GM12878 (cell line): ENCODE measurements at regions not wholly inside any gene's neighbourhood (a gene's known extent, or its start where the extent isn't known, plus 50 kb on each side); places are given as distances from the start of the nearest gene placed in this dataset.

Experiments
- ATAC-seq: fragments of 200-7000 bp; cut with Tn5 transposase; 3 replicates; pipeline ENCODE4 v1.9.1; 2020; ENCODE audit warnings: mild to moderate bottlenecking, moderate library complexity
- BruUV-seq: library from RNA; stranded (reverse); fragments of 400-500 nt; replicated peaks from 2 replicates; lab custom pipeline; 2021; lab: Mats Ljungman, UMichigan
- CTCF ChIA-PET: fragments of 300-600 bp; sonication (Branson Sonifier 250); formaldehyde crosslinking; extraction: SDS; loops from one replicate; lab custom pipeline; 2021; ENCODE audit warnings: inconsistent platforms; lab: Yijun Ruan, JAX
- POLR2A ChIA-PET: fragments of 350-600 bp; formaldehyde crosslinking; extraction: SDS; loops from one replicate; lab custom pipeline; 2021; ENCODE audit warnings: inconsistent platforms; lab: Charles Lee
- RAD21 ChIA-PET: fragments of 300-600 bp; sonication (Branson Sonifier 250); formaldehyde crosslinking; loops from one replicate; lab custom pipeline; 2023; ENCODE audit warnings: antibody characterized with exemption; ENCODE audit not compliant: unreplicated experiment; lab: Charles Lee
- SMC1A ChIA-PET: fragments of 300-600 bp; sonication (Branson Sonifier 250); formaldehyde crosslinking; loops from one replicate; lab custom pipeline; 2023; ENCODE audit not compliant: unreplicated experiment, uncharacterized antibody; lab: Charles Lee
- DNase-seq: peaks from one replicate; pipeline ENCODE4 v3.0.0-alpha.2; 2011; ENCODE audit warnings: low read depth, low spot score
- FAIRE-seq: peaks from 3 replicates; lab custom pipeline; 2011; peaks lifted over from hg19 to GRCh38; lab: Jason Lieb, UNC
- H2AFZ ChIP-seq: 2 replicates; pipeline ENCODE4 v1.6.0; 2011; ENCODE audit warnings: low read depth, low read length, control low read depth; ENCODE audit not compliant: control insufficient read depth
- H3K27ac ChIP-seq: 2 replicates; pipeline ENCODE4 v1.5.1; 2011; ENCODE audit warnings: control low read depth; ENCODE audit not compliant: control insufficient read depth, insufficient read depth
- H3K27me3 ChIP-seq, 2 experiments: replicated peaks in 1 of 2; 2 replicates each; pipeline versions ENCODE4 v1.6.0 to v1.6.1; 2011; ENCODE audit warnings: low read length in 1 of 2; ENCODE audit not compliant: control insufficient read depth in 2 of 2, insufficient read depth in 2 of 2
- H3K36me3 ChIP-seq, 2 experiments: 2 replicates each; pipeline ENCODE4 v1.5.1; 2011; ENCODE audit warnings: low read length in 1 of 2; ENCODE audit not compliant: control insufficient read depth in 2 of 2, insufficient read depth in 2 of 2
- H3K4me1 ChIP-seq: 2 replicates; pipeline ENCODE4 v1.6.1; 2011; ENCODE audit warnings: mild to moderate bottlenecking, low read length, moderate library complexity, mixed read lengths; ENCODE audit not compliant: control insufficient read depth, insufficient read depth
- H3K4me2 ChIP-seq: 2 replicates; pipeline ENCODE4 v1.6.0; 2011; ENCODE audit warnings: control low read depth; ENCODE audit not compliant: control insufficient read depth, insufficient read depth
- H3K4me3 ChIP-seq: fragments of 200-600 bp; sonication (generic); 2 replicates; pipeline ENCODE4 v1.5.1; 2016
- H3K79me2 ChIP-seq: 2 replicates; pipeline ENCODE4 v1.6.0; 2011; ENCODE audit warnings: low read length; ENCODE audit not compliant: control insufficient read depth, insufficient read depth
- H3K9ac ChIP-seq: 2 replicates; pipeline ENCODE4 v1.8.0; 2011; ENCODE audit warnings: low read length, control low read depth, mixed read lengths; ENCODE audit not compliant: control insufficient read depth, insufficient read depth
- H3K9me3 ChIP-seq: replicated peaks from 3 replicates; pipeline ENCODE4 v1.5.1; 2011; ENCODE audit warnings: mild to moderate bottlenecking, low read length; ENCODE audit not compliant: control insufficient read depth, insufficient read depth
- H4K20me1 ChIP-seq: 2 replicates; pipeline ENCODE4 v1.6.0; 2011; ENCODE audit not compliant: control insufficient read depth, insufficient read depth
- BMI1 ChIP-seq: fragments of 450-650 bp; IDR thresholded peaks from 2 replicates; pipeline ENCODE4 v1.6.1; 2016; ENCODE audit warnings: mild to moderate bottlenecking, moderate library complexity, borderline replicate concordance
- BRCA1 ChIP-seq: IDR thresholded peaks from 2 replicates; pipeline ENCODE4 v1.6.1; 2011; ENCODE audit warnings: low read depth, low read length, improper control_type of control experiment
- FOS ChIP-seq: IDR thresholded peaks from 3 replicates; pipeline ENCODE4 v1.6.1; 2011; ENCODE audit warnings: borderline replicate concordance; ENCODE audit not compliant: insufficient read length; ENCODE audit errors: extremely low read depth
- FOXM1 ChIP-seq: IDR thresholded peaks from 2 replicates; pipeline ENCODE4 v1.6.1; 2012; ENCODE audit warnings: low read depth, mild to moderate bottlenecking, inconsistent platforms, low read length, moderate library complexity
- HCFC1 ChIP-seq: fragments of 150-350 bp; IDR thresholded peaks from 2 replicates; pipeline ENCODE4 v1.6.1; 2014; ENCODE audit warnings: low read length
- KAT2A ChIP-seq: conservative IDR thresholded peaks from 2 replicates; pipeline ENCODE4 v1.6.1; 2011; ENCODE audit warnings: low read depth, low read length; ENCODE audit not compliant: control insufficient read depth
- NFXL1 ChIP-seq: fragments of 450-650 bp; IDR thresholded peaks from 2 replicates; pipeline ENCODE4 v1.6.1; 2017; ENCODE audit warnings: antibody characterized with exemption, mild to moderate bottlenecking, borderline replicate concordance
- NFYA ChIP-seq: IDR thresholded peaks from 2 replicates; pipeline ENCODE4 v1.6.1; 2011; ENCODE audit warnings: low read depth, mild to moderate bottlenecking, low read length, improper control_type of control experiment, borderline replicate concordance
- PAX5 ChIP-seq: IDR thresholded peaks from 2 replicates; pipeline ENCODE4 v1.6.1; 2011; ENCODE audit warnings: low read depth, low read length, borderline replicate concordance
- PAX8 ChIP-seq: fragments of 450-650 bp; IDR thresholded peaks from 2 replicates; pipeline ENCODE4 v1.6.1; 2017; ENCODE audit warnings: mild to moderate bottlenecking, moderate library complexity
- RBBP5 ChIP-seq: fragments of 200-600 bp; sonication (generic); conservative IDR thresholded peaks from 2 replicates; pipeline ENCODE4 v1.6.1; 2016
- SMAD5 ChIP-seq: IDR thresholded peaks from 2 replicates; pipeline ENCODE4 v1.6.1; 2016; ENCODE audit warnings: antibody characterized with exemption, low read depth
- SMC3 ChIP-seq: IDR thresholded peaks from 2 replicates; pipeline ENCODE4 v1.6.1; 2011; ENCODE audit warnings: low read length, improper control_type of control experiment, borderline replicate concordance
- WGBS: methylation state at CpG from one replicate; pipeline ENCODE4 v1.1.6; 2016; ENCODE audit warnings: low lambda C conversion rate; ENCODE audit not compliant: insufficient replicate concordance, insufficient coverage; ENCODE audit errors: missing lambda C conversion rate; 5-methylcytosine and 5-hydroxymethylcytosine counted together
- in situ Hi-C: fragments of 300-500 bp; cut with MboI; formaldehyde crosslinking; loops from 9 replicates; pipeline ENCODE4 v1.14.3; 2018; ENCODE audit warnings: mixed read lengths
- intact Hi-C: fragments of 100-400 bp; cut with micrococcal nuclease; formaldehyde crosslinking; loops from one replicate; pipeline ENCODE4 v1.14.2; 2022; ENCODE audit not compliant: unreplicated experiment
- TF ChIP-seq, protein P1 (sequence below): fragments of 450-650 bp; IDR thresholded peaks from 2 replicates; pipeline ENCODE4 v1.6.1; 2018; ENCODE audit warnings: borderline replicate concordance, mild to moderate bottlenecking; ENCODE audit not compliant: partially characterized antibody
- TF ChIP-seq, protein P2 (sequence below): IDR thresholded peaks from 2 replicates; pipeline ENCODE4 v1.6.1; 2011; ENCODE audit warnings: low read depth, mild to moderate bottlenecking, low read length, moderate library complexity, borderline replicate concordance; ENCODE audit errors: extremely low read depth
- TF ChIP-seq, protein P3 (sequence below): IDR thresholded peaks from 2 replicates; pipeline ENCODE4 v1.6.1; 2011; ENCODE audit warnings: borderline replicate concordance, low read depth, mild to moderate bottlenecking, moderate library complexity, low read length; ENCODE audit not compliant: insufficient read depth, poor library complexity, severe bottlenecking

- no peak for ATAC-seq
- Histone ChIP-seq H4K20me1 (no peaks in the 10 kb centered on the region), H3K9me3 (no peaks in the 10 kb centered on the region), H2AFZ (no peak overlapping the region), H3K79me2 (no peaks in the 10 kb centered on the region), H3K4me2 (no peak overlapping the region), H3K27ac (no peak overlapping the region), H3K9ac (no peak overlapping the region), H3K36me3 (no peaks in the 10 kb centered on the region), H3K4me1 (no peaks in the 10 kb centered on the region), H3K27me3 (no peaks in the 10 kb centered on the region; a peak in 2 of 4 replicates), H3K4me3 (no peak overlapping the region)
- SMC1A ChIA-PET = no interaction called here
- DNase-seq = no peak
- FAIRE-seq = no peak
- POLR2A ChIA-PET = no interaction called here
- in situ Hi-C loops = no loop called here
- WGBS = 35% methylated on average over 13 of the region's 13 CpGs
- intact Hi-C loops = no loop called here
- TF ChIP-seq BMI1 (no peak), RBBP5 (no peak), SMAD5 (no peak), KAT2A (no peak), FOXM1 (no peak), NFXL1 (no peak), BRCA1 (no peak), SMC3 (no peak), HCFC1 (no peak), PAX5 (no peak), PAX8 (no peak), FOS (no peak), NFYA (no peak)
- TF ChIP-seq, protein P1, sequence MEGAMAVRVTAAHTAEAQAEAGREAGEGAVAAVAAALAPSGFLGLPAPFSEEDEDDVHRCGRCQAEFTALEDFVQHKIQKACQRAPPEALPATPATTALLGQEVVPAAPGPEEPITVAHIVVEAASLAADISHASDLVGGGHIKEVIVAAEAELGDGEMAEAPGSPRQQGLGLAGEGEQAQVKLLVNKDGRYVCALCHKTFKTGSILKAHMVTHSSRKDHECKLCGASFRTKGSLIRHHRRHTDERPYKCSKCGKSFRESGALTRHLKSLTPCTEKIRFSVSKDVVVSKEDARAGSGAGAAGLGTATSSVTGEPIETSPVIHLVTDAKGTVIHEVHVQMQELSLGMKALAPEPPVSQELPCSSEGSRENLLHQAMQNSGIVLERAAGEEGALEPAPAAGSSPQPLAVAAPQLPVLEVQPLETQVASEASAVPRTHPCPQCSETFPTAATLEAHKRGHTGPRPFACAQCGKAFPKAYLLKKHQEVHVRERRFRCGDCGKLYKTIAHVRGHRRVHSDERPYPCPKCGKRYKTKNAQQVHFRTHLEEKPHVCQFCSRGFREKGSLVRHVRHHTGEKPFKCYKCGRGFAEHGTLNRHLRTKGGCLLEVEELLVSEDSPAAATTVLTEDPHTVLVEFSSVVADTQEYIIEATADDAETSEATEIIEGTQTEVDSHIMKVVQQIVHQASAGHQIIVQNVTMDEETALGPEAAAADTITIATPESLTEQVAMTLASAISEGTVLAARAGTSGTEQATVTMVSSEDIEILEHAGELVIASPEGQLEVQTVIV = no peak
- TF ChIP-seq, protein P2, sequence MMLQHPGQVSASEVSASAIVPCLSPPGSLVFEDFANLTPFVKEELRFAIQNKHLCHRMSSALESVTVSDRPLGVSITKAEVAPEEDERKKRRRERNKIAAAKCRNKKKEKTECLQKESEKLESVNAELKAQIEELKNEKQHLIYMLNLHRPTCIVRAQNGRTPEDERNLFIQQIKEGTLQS = no peak
- TF ChIP-seq, protein P3, sequence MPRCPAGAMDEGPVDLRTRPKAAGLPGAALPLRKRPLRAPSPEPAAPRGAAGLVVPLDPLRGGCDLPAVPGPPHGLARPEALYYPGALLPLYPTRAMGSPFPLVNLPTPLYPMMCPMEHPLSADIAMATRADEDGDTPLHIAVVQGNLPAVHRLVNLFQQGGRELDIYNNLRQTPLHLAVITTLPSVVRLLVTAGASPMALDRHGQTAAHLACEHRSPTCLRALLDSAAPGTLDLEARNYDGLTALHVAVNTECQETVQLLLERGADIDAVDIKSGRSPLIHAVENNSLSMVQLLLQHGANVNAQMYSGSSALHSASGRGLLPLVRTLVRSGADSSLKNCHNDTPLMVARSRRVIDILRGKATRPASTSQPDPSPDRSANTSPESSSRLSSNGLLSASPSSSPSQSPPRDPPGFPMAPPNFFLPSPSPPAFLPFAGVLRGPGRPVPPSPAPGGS = no peak
- CTCF ChIA-PET = interaction anchor here (1.0 kb wide), 1 partner anchor 9 kb away, joined by 3 read pairs; no protein-coding TSS in a partner anchor
- RAD21 ChIA-PET = no interaction called here
- BruUV-seq = no TSS peak
These were observed 501.7 kb downstream of the INSC start for GRCh38 chr11:15616130-15617105.
